Renal cortex interstitium (tissue), 11 donors: ENCODE measurements at regions not wholly inside any gene's neighbourhood (a gene's known extent, or its start where the extent isn't known, plus 50 kb on each side); places are given as distances from the start of the nearest gene placed in this dataset.

ENCODE experiments used
- DNase-seq, 11 donors: peaks; one replicate each; pipeline ENCODE4 v3.0.0-alpha.2; 2013; ENCODE audit warnings: low read depth in 9 of 11, low spot score in 4 of 11; ENCODE audit errors: extremely low read depth in 1 of 11

DNA sequence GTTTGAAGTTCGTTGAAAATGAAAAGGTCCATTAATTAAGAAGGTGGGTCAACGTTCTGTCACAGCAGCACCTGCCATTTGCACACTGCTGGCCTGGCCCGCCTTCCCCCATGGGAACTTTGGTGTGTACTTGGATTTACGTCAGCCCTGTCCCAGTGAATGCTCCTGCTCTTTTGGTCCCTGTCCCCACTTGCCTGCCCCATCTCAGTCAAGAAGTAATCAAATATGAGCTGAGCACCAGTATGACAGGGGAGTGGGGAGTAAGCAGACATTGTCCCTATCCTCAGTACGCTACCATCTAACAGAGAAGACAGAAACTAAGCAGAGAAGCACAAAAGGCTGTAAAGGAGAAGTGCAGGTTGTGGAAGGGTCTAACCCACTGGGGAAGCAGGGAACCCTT is 65.1 kb downstream of the SLC4A3 start:
- DNase-seq = no peak

DNA sequence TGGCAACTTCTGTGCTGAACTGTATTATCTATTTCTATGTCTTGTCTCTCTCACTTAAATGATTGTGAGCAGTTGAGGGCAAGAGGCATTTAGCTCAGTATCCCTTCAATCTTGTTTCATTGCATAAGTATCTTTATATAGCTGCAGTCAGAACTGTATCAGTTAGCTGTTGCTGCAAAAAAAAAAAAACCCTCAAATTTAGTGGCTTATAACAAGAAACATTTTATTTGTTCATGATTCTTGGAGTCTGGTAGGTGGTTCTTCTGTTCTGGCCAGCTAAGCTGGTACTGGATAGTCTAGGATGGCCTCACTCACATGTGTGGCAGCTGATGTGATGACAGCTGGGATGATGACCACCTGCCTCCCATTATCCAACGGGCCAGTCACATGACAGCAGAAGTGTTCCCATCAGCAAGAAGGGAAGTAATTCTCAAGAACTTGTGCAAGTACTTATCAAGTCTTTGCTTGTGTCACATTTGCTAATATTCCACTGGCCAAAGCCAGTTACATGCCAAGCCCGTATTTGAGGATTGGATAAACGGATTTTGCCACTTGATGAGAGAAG is 67.8 kb downstream of the SLC4A3 start:
- DNase-seq = no peak

DNA sequence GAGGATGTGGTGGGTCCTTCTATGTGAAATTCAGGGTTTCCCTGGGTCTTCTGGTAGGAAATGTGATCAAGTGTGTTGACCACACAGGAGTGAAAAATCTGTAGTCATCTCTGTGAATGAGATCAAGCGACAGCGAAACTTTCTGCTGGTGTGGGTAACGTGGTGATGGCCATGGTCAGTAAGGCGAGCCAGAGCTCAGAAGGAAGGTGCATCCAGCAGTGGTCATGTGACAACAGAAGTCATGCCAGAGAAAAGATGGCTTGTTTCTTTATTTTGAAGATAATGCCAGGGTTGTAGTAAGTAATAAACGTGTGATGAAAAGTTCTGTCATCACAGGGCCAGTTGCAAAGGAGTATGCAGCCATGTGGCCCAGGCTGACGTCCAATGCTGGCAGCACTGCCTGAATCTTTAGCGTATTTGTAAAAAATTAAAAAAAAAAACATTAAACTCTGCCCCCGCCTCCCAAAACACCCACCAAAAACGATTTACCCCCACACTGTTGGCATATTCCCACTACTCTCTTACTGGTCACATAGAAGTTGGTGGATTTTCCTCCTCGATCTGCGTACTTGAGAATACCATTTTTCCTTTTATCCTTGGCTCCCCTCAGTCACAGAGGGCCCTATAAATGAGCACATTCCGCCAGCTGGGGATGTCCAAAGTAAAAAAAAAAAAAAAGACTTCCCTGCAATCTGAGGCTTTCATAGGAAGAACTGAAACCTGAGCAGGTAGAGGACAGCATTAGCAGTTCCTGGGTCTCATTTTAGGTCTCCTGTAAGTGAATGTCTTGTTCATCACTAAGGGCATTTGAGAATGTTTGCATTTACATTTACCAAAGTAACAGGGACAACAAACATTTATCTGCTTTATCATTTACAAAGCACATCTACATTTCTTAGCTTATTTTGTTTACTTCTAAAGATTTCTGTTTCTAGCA is 70.6 kb downstream of the SLC4A3 start:
- no peak for DNase-seq

DNA sequence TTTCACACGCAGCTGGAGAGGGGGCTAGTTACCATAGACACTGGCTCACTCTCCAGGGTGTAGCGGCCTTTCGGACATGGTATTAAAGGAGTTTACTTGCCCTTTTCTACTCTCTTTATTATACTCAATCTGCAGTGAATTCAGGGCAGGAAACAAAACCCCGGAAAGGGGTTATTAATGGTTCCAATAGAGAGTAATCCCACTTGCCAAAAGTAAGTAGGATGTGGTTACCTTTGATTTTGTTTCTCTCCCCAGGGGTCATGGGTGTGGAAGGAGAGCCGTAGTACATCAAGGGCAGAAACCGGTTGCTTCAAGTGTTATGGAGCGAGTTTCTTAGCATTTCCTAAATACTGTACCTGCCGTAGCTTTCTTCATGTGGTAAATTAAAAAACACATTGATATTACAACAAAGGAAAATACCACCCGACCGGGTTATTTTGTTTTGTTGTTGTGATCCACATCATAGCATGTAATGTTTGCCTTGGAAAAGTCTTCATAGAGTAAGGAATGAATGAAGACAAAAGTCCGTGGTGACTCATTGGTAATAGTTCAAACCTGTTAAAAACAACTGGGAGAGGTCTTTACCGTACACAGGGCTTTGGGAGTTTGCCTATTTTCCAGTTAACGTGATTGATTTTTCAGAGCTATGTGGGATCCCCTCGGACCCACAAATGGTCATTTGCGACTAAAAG is 71.5 kb downstream of the SLC4A3 start:
- no peak for DNase-seq

DNA sequence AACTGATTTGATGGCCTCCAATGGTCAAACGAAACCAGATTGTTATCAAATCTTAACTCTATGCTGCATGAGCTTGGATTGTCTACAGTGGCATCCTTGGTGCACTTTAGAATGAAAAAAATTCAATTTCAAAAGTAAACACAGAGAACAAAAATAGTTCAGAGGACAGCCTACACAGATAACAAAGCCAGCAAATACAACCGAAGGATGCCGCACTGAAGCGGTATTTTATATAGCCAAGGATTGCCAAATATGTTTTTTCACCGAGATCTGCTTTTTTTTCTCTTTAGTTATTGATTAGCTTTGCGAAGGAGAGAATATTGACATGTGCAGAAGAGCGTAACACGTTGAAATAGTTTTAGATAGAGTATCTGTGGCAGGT is 72.0 kb downstream of the SLC4A3 start:
- DNase-seq = no peak

DNA sequence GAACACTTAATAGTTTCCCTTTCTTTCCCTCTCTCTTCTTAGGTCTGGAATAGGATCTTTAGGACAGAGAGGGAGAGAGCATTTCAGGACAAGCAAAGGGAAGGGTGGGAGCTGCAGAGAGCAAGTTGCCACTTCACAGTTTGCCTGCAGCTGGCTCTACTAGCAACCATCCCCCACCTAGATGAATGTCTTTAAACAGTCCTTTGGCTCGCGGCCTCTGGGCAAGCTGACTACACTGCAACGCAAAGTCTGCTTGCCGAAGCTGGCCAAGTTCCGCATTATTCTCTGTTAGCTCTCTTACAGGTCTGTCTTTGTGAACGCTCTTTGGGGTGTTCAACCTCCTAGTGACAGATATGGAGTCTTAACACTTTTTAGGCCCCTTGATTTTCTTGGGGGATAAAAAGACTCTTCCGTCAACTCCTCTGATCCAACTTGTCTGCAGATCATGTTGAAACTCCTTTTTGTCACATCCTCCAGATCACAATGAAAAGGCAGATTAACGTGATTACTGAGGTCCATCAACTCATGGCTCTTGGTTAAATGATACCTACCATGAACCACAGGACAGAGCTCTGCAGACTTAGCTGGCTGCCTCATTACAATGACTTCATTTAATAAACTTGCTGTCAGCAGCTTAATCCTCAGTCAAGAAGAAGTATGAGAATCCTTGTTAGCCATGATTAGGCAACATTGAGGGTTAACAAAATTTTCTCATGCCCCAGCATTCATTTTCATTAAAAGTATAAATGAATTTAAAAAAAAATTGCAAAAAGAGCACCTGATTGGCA is 74.6 kb downstream of the SLC4A3 start:
- no peak for DNase-seq

DNA sequence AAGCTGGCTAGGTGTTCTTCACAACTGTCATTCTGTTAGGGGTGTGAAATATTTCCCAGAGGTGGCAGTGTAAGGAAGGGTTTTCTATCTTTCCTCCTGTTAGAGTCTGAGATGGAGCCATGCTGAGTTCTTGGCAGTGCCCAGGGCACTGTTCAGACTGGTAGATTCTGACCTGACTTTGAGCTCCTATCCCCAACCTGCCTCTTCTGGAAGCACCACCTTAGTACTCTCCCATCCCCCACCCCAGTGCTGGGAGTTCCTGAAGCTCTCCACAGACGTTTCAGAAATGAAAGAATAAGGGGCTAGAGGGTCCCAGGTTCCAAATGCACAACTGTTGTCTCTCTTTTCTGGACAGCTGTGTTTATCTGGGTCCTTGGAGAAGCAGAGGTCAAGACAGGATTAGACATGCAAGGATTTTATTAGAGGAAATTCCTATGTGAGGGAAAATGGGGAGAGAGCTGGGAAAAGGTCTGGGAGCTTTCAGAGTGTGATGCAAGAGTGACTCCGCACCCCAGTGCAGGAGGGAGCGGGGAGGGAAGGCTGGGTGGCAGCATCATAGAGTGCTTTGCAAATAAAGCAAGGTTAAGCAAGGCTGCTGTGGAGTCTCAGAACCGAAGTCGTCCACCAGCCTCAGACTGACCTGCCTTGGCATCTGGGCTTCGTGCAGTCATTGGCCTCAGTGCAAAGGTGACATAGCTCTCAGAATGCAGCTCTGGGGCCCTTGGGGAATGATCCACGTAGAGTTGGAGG is 75.5 kb downstream of the SLC4A3 start:
- DNase-seq = no peak

DNA sequence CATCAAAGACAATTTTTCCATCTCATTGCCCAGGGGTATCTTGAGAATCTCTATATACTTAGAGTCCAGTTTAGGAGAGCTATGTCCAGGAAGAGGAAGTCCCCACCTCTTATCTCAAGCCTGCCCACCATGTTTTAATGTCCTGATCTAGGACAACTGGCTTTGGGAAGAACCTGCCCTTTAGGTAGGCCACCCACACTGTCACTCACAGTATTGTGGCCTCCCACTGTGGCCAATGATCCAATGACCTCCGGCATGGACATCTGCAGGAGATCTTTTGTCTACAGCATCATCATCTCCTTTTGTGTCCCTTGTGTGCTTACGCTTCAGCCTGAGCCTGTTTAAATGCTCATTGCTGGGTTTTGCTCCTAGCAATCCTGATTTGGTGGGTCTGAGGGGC is 77.4 kb downstream of the SLC4A3 start:
- no peak for DNase-seq

DNA sequence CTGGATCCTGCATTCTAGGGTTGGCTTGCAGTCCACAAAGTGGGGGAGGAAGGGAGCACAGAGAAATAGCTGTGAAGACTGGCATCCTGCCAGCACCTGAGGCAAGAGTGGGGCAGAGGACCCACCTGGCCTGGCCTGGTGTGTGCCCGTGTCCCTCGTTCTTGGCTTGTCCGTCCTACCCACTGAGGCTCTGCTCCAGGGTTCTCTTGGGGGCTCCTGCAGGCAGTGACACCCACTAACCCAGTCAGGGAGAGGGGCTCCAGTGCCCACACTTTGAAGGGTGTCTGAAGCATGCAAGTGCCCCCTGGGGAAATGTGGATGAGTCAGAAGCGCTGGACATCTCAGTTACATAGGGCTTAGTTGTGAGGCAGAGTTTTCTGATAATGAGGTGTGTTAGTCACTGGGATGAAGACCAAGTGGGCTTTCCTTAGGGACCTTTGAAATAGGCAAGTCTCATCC is 79.4 kb downstream of the SLC4A3 start:
- no peak for DNase-seq

DNA sequence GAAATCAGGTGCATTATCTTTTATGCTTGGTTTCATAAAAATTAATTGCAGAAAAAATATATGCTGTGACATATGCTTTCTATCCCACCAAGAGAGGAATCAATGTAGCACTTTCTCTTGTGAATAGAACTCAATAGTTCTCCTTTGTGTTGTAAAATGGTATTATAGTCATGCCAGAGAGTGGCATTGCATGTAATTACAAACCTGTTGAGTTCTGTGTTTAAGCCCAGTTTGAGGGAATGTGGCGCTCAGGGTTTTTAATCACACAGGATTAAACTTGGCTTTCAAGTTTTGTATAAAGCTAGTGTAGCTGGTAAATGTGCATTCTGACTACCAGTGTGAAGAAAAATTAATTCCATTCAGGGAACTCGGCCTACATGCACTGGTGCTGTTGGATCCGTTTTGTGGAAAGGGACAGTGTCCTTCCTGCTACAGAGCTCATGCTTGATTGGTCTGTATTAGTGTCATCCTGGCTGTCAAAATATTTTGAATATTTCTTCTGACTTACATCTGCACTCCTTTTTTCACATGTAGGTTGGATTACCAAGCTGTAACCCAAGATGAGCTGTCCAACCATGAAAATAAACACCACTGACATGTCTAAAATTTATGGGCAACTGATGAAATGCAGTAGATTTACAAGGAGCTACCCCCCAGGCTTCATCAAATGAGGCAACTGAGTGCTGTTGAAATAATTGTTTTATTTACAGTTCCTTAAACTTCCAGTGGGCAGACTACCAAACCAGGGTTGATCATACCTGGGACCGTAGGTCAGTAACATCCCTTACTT is 80.3 kb downstream of the SLC4A3 start:
- peak in 2 of 11 donors; percentile 48 to 59 for DNase-seq

DNA sequence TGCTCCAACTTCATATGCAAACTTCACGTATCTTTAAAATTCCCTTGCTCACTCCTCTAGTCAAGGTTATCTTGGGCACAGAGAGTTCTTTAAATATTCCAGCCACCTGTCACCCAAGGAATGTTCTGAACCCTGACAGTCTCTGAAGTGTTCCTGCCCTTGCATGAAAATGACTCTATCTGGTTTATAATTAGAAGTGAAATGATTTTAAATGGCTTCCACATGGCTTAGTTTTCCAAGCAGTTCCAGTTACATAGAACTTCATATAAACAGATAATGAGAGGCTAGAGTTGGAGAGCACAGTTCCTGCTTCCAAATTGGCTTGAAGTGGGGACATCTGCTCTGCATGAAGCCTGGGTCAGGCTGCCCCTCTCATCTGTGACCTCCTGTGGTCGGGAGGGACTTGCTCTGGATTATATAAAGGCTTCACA is 81.9 kb downstream of the SLC4A3 start:
- no peak for DNase-seq

DNA sequence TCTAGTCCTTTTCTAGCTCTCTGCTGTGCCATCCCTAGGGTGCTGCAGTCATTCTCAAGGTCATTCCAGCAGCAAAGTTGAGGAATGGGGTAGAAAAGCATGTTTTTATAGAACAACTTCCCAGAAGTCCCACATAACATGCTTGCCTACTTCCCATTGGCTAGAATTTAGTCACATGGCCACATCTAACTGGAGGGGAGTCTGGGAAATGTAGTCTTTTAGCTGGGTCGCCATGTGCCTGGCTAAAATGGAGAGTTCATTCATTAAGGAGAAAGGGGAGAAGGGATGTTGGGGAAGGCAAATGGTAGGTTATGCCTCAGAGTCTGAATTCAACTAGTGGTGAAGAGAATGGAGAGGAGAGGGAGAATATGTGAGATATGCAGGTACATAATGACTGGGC is 85.7 kb downstream of the SLC4A3 start:
- DNase-seq = no peak

DNA sequence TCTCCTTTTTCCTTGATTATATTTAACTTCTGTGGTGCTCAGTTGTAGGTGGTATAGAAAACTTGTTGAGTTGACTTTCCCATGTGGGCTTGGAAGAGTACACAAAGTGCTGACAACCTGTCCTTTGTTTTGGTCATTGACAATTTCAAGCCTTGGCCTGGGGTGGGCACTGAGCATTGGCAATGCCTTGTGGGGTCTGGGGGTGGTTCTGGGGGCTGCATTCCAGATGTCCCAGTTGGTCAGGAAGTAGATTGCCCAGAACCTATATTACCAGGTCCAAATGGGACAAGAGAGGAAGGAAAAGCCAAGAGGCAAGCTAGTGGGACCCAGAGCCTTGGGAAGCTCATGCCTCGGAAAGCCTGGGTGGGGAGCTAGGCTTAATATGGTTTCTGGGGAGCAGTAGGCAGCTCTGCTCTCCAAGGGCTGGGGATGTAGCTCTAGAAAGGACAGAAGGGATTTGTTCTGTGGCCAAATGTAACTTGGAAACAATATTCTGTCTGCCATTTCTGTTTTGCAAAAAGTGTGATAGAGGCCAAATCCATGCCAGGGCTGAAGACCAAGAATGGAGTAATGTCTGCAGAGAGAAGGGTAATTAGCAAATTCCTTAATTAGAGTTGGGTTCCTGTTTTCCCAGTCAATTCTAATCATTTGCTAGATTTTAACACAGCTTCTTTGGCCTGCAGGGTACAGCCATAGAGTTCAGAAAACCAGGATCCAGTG is 87.4 kb downstream of the SLC4A3 start:
- DNase-seq = no peak

DNA sequence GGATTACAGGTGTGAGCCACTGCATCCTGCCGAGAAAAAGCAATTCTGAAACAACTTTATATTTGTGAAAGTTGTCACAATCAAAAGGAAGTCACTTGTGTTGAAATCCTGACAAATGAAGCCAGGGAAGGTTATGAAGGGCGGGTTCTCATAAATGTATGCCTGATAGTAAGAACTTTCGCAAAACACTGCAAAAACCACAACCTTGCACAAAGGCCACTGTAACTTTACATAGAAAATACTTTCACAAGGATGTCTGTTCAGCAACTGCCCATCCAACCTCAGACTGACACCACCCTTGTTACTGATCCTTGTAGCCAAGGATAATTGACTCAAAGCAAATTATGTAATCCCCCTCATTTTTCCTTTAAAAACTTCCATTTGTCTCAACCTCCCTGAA is 90.6 kb downstream of the SLC4A3 start:
- DNase-seq = no peak

DNA sequence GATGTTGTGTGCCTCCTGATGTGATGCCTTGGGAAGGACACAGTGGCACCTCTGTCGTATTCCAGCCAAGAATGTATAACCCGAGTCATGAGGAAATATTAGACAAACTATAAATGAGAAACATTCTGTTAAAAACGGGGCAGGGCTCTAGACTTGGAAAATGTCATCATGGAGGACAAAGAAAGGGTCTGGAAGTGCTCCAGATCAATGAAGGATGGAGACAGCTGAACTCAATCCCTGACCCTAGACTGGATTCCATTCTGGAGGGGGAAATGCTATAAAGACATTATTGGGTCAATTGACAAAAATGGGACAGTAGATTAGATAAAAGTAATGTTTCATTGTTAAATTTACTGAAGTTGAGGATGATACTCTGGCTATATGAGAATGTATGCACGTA is 92.1 kb downstream of the SLC4A3 start:
- DNase-seq = no peak

DNA sequence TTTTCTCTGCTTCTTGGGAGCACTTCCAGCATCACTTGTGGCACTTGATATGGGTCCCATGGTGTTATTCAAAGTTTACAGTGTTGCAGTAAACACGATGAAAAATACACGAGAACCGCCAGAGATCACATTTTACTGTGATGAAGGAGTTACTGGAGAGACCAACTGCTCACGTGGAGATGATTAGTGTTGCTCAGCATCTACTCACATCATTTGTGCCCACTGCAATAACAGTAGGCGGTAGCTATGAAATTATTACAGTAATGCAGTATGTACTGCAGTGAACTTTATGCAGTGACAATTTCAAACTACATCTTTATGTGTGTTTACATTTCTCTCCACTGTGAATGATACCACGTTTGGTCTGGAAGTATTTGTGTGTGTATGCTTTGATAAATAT is 93.5 kb downstream of the SLC4A3 start:
- no peak for DNase-seq

DNA sequence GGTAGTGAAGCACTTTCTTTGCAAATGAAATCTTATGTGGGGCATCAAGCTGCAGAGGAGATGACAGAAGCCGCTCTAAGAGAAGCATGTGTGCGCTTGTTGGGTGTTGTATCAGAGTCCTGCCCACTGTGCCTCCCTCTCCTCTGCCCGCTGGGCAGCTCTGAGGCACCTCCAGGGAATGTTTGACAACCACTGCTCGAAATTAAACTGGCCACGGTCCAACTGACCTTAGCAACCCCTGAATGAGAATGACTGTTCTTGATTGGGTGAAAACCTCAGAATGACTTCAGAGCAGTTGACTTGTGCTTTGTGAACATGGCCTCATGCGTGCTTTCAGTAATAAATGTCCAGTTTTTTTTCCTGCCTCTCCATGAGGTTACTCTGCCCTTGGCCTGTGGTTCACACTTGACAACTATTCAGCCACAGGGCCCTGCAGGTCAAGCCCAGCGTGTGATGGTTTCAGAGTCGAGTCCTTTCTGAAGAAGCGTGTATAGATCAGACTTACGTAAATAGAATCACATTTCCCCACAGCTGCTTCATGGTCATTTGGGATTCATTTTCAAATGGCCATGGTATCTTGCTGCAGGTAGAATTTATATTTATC is 94.9 kb downstream of the SLC4A3 start:
- DNase-seq = no peak
